AG08395 (cell line): ENCODE measurements at regions not wholly inside any gene's neighbourhood (a gene's known extent, or its start where the extent isn't known, plus 50 kb on each side); places are given as distances from the start of the nearest gene placed in this dataset.
A peak's percentile ranks its signal among the peaks of the same experiment; 100 is the strongest.

Source experiments
- DNase-seq: peaks from one replicate; pipeline ENCODE4 v3.0.0; 2012; ENCODE audit warnings: mixed read lengths, low spot score

DNA sequence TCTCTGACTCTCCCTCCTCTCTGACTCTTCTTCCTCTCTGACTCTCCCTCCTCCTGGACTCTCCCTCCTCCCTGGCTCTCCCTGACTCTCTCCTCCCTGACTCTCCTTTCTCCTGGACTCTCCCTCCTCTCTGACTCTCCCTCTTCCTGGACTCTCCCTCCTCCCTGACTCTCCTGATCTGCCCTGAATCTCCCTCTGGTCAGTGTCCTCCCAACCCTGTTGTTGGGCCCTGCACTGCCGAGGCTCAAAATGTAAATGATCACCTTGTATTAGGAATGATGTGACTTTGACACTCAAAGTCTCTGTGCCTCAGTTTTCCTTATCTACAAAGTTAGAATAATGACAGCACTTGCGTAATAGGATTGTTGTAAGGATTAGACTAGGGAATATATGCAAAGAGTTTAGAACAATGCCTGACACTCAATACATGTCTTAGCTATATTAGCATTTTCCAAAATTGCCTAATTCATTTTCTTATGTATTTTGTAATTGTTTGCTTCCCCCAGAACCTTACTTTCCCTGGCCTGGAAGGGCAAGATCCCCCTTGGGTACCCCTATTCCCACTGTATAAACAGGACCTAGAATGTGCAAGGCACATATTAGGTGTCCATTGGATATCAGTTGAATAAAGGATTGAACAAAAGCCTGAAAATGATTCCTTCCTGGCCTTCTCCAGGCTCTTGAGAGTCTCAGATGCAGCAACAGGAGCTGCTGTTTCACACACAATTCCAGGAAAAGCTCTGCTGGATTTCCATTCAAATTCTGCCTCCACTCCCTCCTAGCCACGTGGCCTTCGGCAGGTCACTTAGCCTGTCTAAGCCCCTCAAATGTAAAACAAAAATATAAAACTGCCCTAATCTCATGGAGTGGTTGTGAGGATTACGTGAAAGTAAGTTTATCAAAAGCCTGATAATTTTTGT, 170.1 kb downstream of the INHBB start:
- no peak for DNase-seq

DNA sequence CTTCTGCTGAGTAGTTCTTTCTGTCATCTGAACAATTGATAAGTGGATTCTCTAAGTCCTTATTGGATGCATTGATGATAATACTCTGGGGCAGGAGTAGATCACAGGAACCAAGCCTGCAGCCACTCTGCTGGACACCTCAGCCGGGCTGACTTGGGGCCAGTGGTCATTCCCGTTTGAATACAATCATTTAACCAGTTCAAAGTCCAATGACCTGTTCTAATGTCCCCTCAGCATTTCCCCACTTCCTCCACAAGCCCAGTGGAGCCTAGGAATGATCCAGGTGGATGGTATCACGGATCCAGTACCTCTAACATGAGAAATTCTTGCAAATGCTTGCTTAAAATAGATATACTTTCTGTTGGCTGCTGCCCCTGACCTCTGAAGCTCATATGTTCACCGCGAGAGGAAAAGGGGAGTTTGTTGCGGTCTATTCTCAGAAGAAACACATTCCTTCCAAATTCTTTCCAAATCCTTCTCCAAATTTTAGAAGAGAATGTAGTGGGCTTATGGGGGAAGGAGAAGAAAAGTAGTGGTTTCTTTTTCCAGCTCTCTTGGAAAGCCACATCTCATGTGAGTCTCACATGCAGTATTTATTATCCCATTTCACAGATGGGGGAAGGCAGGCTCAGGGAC, 170.9 kb downstream of the INHBB start:
- DNase-seq = peak; percentile 52

DNA sequence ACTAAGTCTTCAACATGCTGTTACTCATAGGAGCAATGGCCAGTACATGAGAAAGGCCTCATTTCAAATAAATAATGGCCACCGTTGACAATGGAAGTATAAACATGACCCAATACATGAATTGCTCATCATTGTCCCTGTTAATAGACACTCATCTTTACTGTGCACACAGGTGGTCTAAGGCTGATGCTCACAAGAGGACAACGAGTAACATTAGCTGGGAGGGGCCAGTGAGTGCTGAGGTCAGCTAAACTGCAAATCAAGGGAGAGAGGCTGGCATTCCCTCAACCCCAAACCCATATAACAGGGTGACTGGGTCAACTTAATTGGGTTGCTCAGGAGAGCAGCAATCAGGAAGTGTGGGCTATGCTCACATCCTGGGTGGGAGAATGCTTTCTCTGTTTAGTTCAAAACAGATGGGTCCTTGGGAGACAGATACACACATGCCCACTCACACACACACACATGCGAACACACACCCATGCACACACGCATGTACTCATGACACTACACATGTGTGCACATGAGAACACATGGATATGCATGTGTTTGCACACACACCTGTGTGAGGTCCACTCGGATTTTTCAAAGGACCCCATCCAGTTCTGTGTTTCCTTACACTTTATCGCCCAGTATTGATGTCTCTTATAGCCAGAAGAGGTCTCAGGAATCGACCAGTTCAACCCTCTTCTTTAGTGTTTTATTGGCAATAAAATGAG, 172.0 kb downstream of the INHBB start:
- no peak for DNase-seq

DNA sequence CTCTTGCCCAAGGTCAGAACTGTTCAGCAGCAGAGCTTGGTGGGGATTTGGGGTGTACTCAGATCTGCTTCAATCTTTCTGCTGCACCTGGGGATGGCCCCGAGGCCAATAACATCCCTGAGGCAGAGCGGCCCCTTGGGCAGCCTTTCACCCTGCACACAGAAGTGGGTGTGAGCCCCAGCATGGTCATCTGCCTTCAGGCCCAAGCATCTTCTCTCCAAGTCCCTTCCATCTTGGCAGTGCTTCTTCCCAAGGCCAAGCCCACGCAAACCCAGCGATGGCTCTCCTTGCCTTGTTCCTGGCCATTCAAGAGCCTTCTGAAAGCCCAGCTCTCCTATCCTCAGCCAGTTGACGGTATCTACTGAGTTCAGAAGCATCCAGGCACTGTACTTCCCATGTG, 172.9 kb downstream of the INHBB start:
- DNase-seq = no peak

GRCh38 chr2:120519469-120519868, 173.5 kb downstream of the INHBB start:
- no peak for DNase-seq

- DNase-seq = no peak
Observed at GRCh38 chr2:120520454-120520853, 174.5 kb downstream of the INHBB start.

DNA sequence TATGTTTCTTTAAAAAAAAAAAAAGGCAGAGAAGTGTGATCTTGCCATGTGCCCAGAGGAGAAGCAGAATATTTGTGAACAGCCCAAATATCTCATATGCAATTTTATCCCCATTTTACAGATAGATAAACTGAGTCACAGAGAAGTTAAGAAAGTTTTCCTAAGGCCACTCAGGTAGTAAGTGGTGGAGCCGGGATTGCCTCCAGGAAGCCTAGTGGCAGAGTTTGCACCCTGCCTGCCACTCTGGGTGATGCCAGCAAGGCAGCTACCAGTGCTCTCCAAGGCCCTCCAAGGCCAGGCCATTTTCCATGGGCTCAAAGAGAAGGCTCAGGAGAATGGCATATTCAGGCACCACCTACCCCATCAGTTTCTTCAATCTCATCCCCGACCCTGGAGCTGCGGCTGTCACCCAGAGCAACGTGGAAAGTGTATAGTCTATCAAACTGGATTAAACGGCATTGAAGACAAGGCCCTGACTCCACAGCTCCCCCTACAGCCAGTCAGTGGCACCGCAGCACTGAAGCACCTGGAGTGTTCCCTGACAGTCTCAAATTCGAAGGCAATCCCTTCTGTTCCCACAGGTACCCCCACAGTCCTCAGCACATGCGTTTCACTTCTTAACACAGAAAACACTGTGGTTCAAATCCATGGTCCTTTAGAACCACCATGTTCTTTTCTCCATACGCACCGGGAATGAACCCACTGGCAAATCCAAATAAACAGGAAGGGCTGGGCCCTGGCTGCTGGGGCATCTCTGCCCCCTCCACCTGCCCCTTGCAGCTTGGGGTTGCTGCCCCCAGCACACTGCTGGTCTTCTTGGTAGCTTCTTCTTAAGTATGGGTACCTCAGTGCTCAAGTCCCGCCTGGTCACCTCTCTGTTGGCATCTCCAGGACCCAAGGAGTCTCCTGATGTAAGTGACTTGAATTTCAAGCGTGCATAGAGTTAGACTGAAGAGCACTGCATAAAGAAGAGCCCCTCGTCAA, 175.3 kb downstream of the INHBB start:
- DNase-seq = peak; percentile 51

- DNase-seq = no peak
Observed at GRCh38 chr2:120522151-120522751, 176.3 kb downstream of the INHBB start.

- DNase-seq = no peak
Observed at GRCh38 chr2:120523766-120524165, 177.8 kb downstream of the INHBB start.

GRCh38 chr2:120524174-120524573, 178.2 kb downstream of the INHBB start:
- no peak for DNase-seq

- no peak for DNase-seq
Observed at GRCh38 chr2:120525056-120526046, 179.4 kb downstream of the INHBB start.

GRCh38 chr2:120526047-120526562, 180.2 kb downstream of the INHBB start:
- no peak for DNase-seq

DNA sequence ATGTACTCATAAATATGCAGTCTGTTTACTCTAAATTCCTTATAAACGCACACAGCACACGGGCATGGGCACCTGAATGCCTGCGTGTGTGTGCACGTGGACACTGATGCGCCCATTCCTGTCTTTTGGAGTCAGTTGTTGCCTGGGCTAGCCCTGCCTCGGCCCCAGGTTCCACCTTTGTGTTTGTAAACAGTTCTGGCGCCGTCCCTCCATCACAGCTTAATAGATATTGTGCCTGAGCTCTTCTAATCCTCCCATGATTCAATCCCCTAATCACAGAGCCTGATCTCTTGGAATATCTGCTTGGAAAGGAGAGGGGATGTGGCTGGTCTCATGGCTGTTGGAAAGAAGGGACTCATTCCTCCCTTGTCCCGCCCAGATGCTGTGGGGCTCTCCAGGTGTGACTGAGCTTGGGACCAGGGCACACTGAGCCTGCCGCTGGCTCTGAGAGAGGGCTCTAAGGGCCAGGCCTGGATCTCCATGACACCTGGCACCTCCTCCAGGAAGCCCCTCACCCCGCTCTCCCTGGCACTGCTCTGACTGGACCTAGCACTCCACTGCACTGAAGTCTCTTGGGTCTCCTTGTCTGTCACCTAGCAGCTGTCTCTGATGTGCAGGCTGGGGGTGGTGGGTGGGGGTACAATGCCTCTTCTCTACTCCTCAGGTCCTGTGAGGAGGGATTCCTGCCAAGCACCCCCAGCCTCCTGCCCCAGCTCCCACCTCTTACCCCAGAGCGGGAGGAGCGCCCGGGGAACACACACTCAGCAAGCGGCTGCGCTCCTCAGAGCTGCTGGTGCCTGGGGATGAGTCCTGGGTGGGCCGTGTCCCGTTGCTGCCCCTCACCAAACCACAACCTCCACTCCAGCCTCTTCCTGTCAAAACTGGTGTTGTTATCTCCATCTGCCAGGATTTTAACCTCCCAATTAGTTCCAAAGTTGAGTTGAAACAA, 181.3 kb downstream of the INHBB start:
- DNase-seq = no peak

GRCh38 chr2:120528051-120528692, 182.2 kb downstream of the INHBB start:
- peak; percentile 33 for DNase-seq

DNA sequence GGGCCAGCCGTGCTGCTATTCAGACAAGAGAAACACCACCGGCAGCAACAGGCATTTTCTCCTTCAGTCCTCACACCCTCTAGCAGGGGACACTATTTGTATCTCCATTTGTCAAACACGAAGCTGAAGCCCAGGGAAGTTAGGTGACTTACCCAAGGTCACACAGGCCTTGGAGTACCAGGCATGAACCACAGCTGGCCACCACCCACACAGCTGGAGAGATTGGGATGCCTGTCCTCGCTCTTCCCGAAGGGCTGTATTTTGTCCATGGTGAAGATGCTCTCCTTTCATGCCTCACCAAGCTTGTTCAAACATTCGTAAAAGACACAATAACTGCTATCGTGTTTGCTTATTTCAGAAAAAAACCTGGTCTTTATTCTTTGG, 182.7 kb downstream of the INHBB start:
- DNase-seq = no peak

- no peak for DNase-seq
Observed at GRCh38 chr2:120530781-120531180, 184.8 kb downstream of the INHBB start.

DNA sequence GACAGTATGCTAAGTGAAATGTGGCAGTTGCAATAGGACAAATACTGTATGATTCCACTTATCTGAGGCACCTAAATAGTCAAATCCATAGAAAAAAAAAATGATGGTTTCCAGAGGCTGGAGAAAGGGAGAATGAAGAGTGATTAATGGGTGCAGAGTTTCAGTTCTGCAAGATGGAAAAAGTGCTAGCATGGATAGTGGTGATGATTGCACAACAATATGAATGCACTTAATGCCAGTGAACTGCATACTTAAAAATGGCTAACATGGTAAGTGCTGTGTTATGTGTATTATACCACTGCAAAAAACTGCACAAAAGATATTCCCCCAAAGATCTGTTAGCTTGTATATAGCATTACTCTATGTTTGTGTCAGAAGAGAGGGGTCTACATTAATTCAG, 185.4 kb downstream of the INHBB start:
- DNase-seq = no peak
